GM23338 (cell line): ENCODE measurements at regions not wholly inside any gene's neighbourhood (a gene's known extent, or its start where the extent isn't known, plus 50 kb on each side); places are given as distances from the start of the nearest gene placed in this dataset.

Experiments
- CREB1 ChIP-seq: fragments of 250-450 bp; sonication (Bioruptor Pico); IDR thresholded peaks from 2 replicates; pipeline ENCODE4 v1.5.0; 2020; ENCODE audit warnings: low read depth, mild to moderate bottlenecking, moderate library complexity
- CTCF ChIP-seq, 2 experiments: fragments of 200-600 bp in 1 of 2; sonication (generic) in 1 of 2; conservative IDR thresholded peaks; 2 replicates each; pipeline versions ENCODE4 v1.5.1 to v1.6.1; 2016 to 2017; ENCODE audit warnings: antibody characterized with exemption in 2 of 2, low read depth in 2 of 2, mild to moderate bottlenecking in 2 of 2, moderate library complexity in 1 of 2
- EZH2 ChIP-seq: fragments of 200-600 bp; sonication (generic); IDR thresholded peaks from one replicate; pipeline ENCODE4 v1.8.0; 2017; ENCODE audit warnings: antibody characterized with exemption, mild to moderate bottlenecking, low read depth; ENCODE audit not compliant: unreplicated experiment
- EZH2phosphoT487 ChIP-seq: fragments of 200-600 bp; sonication (generic); IDR thresholded peaks from one replicate; pipeline ENCODE4 v1.8.1; 2018; ENCODE audit warnings: antibody characterized with exemption; ENCODE audit not compliant: unreplicated experiment
- NANOG ChIP-seq: IDR thresholded peaks from 2 replicates; pipeline ENCODE4 v1.6.1; 2016; ENCODE audit warnings: antibody characterized with exemption, borderline replicate concordance
- POLR2AphosphoS5 ChIP-seq: IDR thresholded peaks from 2 replicates; pipeline ENCODE4 v1.6.1; 2016; ENCODE audit warnings: antibody characterized with exemption, low read depth
- REST ChIP-seq: IDR thresholded peaks from one replicate; pipeline ENCODE4 v1.6.1; 2018; ENCODE audit warnings: antibody characterized with exemption; ENCODE audit not compliant: unreplicated experiment

- no peak for TF ChIP-seq CTCF (conservative IDR thresholded peaks at IDR 0.05; ENCODE audit: low read depth in 2 of 2)
- no peak for TF ChIP-seq CREB1 (CRISPR knock-in tag)
- TF ChIP-seq REST = no peak
- TF ChIP-seq NANOG = no peak
- no peak for TF ChIP-seq EZH2phosphoT487
- TF ChIP-seq POLR2AphosphoS5 = no peak
- TF ChIP-seq EZH2 = no peak
These were observed 116.4 kb downstream of the QPCT start for GRCh38 chr2:37460896-37461229.
